ENCODE measurements at regions not wholly inside any gene's neighbourhood (a gene's known extent, or its start where the extent isn't known, plus 50 kb on each side); places are given as distances from the start of the nearest gene placed in this dataset.
"Not testable (repeated sequence)": the region's sequence is repeated elsewhere in the genome, so short reads cannot be mapped to it uniquely, and the experiment has no call there.

DNA sequence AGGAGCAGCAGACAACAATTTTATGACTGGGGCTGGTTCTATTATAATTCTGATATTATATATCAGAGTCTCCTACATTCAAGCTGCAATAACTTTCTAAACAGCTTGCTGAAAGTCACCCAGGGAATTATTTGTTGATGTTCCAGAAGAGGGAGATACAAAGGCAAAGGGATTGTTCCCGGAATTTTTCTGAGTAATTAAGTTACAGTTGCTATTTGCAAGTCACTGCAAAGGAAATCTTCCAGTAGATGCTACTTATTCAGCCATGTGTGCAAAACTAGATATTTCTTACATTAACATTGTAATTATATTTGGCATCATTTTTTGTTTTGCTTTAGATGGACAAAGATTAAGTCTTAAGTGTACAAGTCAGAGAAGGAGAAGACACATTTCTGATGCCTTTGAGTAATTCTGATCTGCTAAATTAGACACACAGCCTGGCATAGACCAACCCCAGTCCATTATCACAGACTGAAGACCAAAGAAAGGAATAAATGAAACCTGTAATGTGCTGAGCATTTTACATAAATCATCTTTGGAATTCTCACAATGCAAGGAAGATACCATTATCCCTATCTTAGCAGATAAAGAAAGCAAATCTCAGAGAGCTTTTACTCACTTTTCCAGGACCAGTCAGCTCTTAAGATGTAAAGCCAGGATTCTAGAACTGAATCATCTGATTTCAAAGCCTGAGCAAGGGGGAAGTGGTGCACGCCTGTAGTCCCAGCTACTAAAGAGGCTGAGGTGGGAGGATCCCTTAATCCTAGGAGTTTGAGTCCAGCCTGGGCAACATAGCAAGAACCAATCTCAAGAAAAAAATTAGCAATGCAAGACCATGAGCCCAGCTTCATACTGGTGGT is 62.6 kb upstream of the AKAP12 start:
- H3K27ac ChIP-seq, result no peak overlapping the region
- no peak for DNase-seq
- no peaks in the 10 kb centered on the region for H3K27me3 ChIP-seq
- intact Hi-C loops (cut with DNase I; ENCODE audit: low total_unique reads), result no loop called here
- H3K36me3 ChIP-seq (ENCODE audit: low read depth, missing control alignments), result no peaks in the 10 kb centered on the region
- TF ChIP-seq POLR2A (IDR thresholded peaks at IDR 0.05), result no peak
- TF ChIP-seq, protein P1, sequence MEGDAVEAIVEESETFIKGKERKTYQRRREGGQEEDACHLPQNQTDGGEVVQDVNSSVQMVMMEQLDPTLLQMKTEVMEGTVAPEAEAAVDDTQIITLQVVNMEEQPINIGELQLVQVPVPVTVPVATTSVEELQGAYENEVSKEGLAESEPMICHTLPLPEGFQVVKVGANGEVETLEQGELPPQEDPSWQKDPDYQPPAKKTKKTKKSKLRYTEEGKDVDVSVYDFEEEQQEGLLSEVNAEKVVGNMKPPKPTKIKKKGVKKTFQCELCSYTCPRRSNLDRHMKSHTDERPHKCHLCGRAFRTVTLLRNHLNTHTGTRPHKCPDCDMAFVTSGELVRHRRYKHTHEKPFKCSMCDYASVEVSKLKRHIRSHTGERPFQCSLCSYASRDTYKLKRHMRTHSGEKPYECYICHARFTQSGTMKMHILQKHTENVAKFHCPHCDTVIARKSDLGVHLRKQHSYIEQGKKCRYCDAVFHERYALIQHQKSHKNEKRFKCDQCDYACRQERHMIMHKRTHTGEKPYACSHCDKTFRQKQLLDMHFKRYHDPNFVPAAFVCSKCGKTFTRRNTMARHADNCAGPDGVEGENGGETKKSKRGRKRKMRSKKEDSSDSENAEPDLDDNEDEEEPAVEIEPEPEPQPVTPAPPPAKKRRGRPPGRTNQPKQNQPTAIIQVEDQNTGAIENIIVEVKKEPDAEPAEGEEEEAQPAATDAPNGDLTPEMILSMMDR (IDR thresholded peaks at IDR 0.05), result no peak
- 49 to 51% methylated on average over 2 of the region's 2 CpGs for WGBS, 2 donors
- H3K4me1 ChIP-seq, result peaks cover 8% of the 10 kb centered on the region
- no peak overlapping the region for H3K4me3 ChIP-seq
- H3K9me3 ChIP-seq, result no peaks in the 10 kb centered on the region

DNA sequence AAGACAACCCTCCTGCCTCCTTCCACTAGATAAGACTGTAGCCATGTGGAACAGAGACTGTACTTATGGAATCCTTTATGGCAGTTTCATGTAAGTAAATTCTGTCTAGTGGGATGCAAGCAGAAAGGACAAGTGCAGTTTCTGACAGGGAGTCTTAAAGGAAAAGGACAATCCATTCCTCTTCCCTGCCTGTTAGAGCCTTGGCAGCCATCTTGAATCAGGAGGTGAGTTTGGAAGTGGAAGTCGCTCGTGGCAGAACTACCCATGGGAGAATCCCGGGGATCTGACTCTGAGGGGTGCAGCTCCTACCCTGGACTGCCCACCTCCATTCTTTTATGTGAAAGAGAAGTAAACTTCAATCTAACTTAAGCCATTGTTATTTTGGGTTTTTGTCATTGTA is 61.4 kb upstream of the AKAP12 start:
- Histone ChIP-seq H3K4me3 (no peak overlapping the region), H3K4me1 (peaks cover 8% of the 10 kb centered on the region), H3K36me3 (ENCODE audit: low read depth, missing control alignments) (no peaks in the 10 kb centered on the region), H3K27ac (no peak overlapping the region), H3K9me3 (no peaks in the 10 kb centered on the region), H3K27me3 (no peaks in the 10 kb centered on the region)
- TF ChIP-seq, protein P1 (IDR thresholded peaks at IDR 0.05), result no peak
- DNase-seq, result no peak
- WGBS, 2 donors, result 89 to 99% methylated on average over 3 of the region's 3 CpGs
- intact Hi-C loops (cut with DNase I; ENCODE audit: low total_unique reads), result no loop called here

DNA sequence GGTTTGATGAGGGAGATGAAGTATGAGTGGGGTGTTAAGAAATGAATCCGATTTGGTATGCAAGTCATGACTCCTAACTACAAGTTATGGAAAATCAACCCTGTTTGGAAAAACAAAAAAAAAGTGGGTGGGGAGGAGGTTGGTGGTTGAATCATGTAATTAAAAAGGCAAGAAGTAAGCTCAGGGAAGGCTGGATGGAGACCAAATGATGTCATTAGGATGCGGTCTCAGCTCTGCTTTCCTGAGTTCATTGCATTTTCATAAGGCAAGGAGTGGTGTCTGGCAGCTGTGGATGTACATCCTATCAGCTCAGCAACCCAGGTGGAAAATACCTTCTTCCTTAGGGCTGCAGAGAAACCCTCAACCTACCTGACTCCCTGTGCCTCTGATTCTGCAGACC is 60.4 kb upstream of the AKAP12 start:
- H3K4me3 ChIP-seq, result no peak overlapping the region
- WGBS, 2 donors, result 93 to 94% methylated on average over 2 of the region's 2 CpGs

DNA sequence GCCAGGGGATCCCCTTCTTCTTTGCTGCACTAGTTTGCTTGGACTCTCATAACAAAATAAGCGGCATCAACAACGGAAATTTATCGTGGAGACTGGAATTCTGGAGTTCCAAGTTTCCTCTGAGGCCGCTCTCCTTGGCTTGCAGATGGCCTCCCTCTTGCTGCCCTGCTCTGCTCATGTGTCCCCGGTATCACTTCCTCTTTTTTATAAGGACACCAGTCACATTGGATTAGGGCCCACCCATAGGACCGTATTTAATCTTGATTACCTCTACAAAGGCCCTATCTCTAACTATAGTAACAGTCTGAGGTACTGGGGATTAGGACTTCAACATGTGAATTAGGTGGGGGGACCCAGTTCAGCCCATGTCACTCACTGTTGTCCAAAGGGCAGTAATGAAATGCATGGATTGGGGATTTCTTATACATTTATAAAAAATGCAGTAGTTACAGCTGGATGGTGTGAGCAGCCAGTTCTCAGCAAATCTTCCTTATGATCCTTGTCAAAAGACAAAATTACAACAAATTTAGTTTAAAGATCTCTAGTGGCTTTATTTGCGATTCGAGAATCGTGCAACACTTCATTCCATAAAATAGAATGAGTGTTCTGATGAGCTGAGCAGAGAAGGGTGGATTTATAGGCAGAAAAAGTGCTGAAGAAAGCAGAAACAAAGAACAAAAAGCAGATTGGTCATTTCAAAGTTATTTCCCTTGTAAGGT is 59.3 kb upstream of the AKAP12 start:
- 94 to 98% methylated on average over 9 of the region's 9 CpGs for WGBS, 2 donors
- peaks cover 8% of the 10 kb centered on the region for H3K4me1 ChIP-seq
- TF ChIP-seq, protein P1 (IDR thresholded peaks at IDR 0.05), result no peak
- no peak for TF ChIP-seq POLR2A (IDR thresholded peaks at IDR 0.05)

More for the DNA sequence above, 60.4 kb upstream of the AKAP12 start:
- H3K36me3 ChIP-seq (ENCODE audit: low read depth, missing control alignments), result no peaks in the 10 kb centered on the region
- no peak for DNase-seq
- no peak for TF ChIP-seq POLR2A (IDR thresholded peaks at IDR 0.05)
- H3K27me3 ChIP-seq, result no peaks in the 10 kb centered on the region
- intact Hi-C loops (cut with DNase I; ENCODE audit: low total_unique reads), result no loop called here
- H3K9me3 ChIP-seq, result no peaks in the 10 kb centered on the region
- peaks cover 8% of the 10 kb centered on the region for H3K4me1 ChIP-seq
- no peak overlapping the region for H3K27ac ChIP-seq

DNA sequence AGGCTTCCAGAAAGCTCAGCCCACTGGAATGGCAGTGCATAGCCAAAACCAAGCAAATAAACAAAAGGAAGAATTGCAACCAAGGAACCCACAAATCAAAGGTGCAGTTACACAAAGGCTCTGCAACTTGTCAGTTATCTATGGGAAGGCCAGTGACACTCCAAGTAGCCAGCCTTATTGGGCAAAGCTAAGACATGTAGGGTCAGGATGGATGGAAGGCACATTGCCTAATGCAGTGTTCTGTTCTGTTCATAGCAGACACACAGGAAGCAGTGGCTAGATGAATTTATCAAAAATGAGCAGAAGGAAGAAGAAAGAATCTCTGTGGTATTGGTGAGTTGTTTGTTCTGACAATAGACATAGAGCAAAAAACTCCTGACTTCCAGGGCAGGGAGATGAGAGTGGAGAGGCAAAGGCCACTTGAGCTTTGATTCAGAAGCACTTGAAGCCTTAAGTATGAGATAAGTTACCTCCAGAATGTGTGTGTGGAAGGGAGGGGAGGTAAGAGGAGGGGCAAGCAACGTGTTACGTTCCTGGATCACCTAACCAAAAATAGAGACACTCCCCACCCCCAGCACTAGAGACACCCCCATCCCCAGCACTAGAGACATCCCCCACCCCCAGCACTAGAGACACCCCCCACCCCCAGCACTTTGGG is 57.9 kb upstream of the AKAP12 start:
- Histone ChIP-seq H3K4me3 (no peak overlapping the region), H3K27ac (no peak overlapping the region), H3K27me3 (no peaks in the 10 kb centered on the region), H3K36me3 (ENCODE audit: low read depth, missing control alignments) (no peaks in the 10 kb centered on the region), H3K9me3 (no peaks in the 10 kb centered on the region), H3K4me1 (peaks cover 5% of the 10 kb centered on the region)
- DNase-seq, result no peak
- intact Hi-C loops (cut with DNase I; ENCODE audit: low total_unique reads), result no loop called here
- TF ChIP-seq, protein P1 (IDR thresholded peaks at IDR 0.05), result no peak
- no peak for TF ChIP-seq POLR2A (IDR thresholded peaks at IDR 0.05)
- 64 to 91% methylated on average over 2 of the region's 2 CpGs for WGBS, 2 donors

More for the DNA sequence above, 59.3 kb upstream of the AKAP12 start:
- Histone ChIP-seq H3K36me3 (ENCODE audit: low read depth, missing control alignments) (no peaks in the 10 kb centered on the region), H3K27ac (no peak overlapping the region), H3K27me3 (no peaks in the 10 kb centered on the region), H3K4me3 (no peak overlapping the region), H3K9me3 (no peaks in the 10 kb centered on the region)
- intact Hi-C loops (cut with DNase I; ENCODE audit: low total_unique reads), result no loop called here
- no peak for DNase-seq

DNA sequence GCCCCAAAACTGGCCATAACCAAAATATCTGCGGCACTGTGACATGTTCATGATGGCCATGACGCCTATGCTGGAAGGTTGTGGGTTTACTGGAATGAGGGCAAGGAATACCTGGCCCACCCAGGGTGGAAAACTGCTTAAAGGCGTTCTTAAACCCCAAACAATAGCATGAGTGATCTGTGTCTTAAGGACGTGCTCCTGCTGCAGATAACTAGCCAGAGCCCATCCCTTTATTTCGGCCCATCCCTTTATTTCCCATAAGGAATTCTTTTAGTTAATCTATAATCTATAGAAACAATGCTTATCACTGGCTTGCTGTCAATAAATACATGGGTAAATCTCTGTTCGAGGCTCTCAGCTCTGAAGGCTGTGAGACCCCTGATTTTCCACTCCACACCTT is 56.8 kb upstream of the AKAP12 start:
- H3K4me3 ChIP-seq; H3K27me3 ChIP-seq; DNase-seq; H3K4me1 ChIP-seq; H3K9me3 ChIP-seq; intact Hi-C loops (cut with DNase I; ENCODE audit: low total_unique reads); H3K36me3 ChIP-seq (ENCODE audit: low read depth, missing control alignments); H3K27ac ChIP-seq: not testable (repeated sequence)
- 97 to 100% methylated on average over 6 of the region's 6 CpGs for WGBS, 2 donors
